PC-3 (cell line): ENCODE measurements at regions not wholly inside any gene's neighbourhood (a gene's known extent, or its start where the extent isn't known, plus 50 kb on each side); places are given as distances from the start of the nearest gene placed in this dataset.

Experiments used
- EZH2phosphoT487 ChIP-seq: fragments of 300-600 bp; sonication (generic); IDR thresholded peaks from 2 replicates; pipeline ENCODE4 v1.6.1; 2018; ENCODE audit warnings: mild to moderate bottlenecking, antibody characterized with exemption, low read length, borderline replicate concordance
- TF ChIP-seq, protein P1 (sequence below): fragments of 300-600 bp; sonication (generic); conservative IDR thresholded peaks from 2 replicates; pipeline ENCODE4 v1.5.1; 2017; ENCODE audit warnings: antibody characterized with exemption, low read depth, mild to moderate bottlenecking, low read length

DNA sequence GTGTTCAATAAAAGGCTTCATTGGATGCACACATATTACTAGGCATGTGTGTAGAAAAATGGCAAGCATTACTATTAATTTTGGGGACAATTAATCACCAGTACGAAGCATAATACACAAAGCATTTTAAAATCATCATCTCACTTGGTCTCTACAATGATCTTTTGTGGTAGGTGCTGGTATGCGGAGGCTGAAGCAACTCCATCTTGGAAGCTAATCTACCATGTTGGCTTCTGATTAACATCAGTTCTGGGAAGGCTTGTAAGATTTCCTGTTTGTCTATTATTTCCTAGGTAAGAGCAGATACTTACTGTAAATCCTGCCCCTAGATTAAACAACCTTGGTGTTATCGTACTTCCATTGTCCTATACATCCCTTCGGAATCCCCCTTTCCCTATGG, 121.7 kb upstream of the RUNX1 start:
- TF ChIP-seq, protein P1, sequence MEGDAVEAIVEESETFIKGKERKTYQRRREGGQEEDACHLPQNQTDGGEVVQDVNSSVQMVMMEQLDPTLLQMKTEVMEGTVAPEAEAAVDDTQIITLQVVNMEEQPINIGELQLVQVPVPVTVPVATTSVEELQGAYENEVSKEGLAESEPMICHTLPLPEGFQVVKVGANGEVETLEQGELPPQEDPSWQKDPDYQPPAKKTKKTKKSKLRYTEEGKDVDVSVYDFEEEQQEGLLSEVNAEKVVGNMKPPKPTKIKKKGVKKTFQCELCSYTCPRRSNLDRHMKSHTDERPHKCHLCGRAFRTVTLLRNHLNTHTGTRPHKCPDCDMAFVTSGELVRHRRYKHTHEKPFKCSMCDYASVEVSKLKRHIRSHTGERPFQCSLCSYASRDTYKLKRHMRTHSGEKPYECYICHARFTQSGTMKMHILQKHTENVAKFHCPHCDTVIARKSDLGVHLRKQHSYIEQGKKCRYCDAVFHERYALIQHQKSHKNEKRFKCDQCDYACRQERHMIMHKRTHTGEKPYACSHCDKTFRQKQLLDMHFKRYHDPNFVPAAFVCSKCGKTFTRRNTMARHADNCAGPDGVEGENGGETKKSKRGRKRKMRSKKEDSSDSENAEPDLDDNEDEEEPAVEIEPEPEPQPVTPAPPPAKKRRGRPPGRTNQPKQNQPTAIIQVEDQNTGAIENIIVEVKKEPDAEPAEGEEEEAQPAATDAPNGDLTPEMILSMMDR = no peak
- no peak for TF ChIP-seq EZH2phosphoT487
